Right lobe of liver (tissue), 4 donors: ENCODE measurements at regions not wholly inside any gene's neighbourhood (a gene's known extent, or its start where the extent isn't known, plus 50 kb on each side); places are given as distances from the start of the nearest gene placed in this dataset.

Experiments
- POLR2A ChIP-seq: fragments of 450-650 bp; IDR thresholded peaks from one replicate; pipeline ENCODE4 v1.6.1; 2017; ENCODE audit warnings: antibody characterized with exemption, mild to moderate bottlenecking
- TF ChIP-seq, protein P1 (sequence below), 4 donors: fragments of 200-600 bp in 3 of 4; fragments of 450-650 bp in 1 of 4; IDR thresholded peaks; one replicate each; pipeline versions ENCODE4 v1.5.1 to v1.8.0; 2016 to 2022; ENCODE audit warnings: antibody characterized with exemption in 4 of 4, mild to moderate bottlenecking in 2 of 4
- donor health status: DM: no; HTN: no; CAD: no.
- donor health status: DM: no; HTN: no; CAD: no.
- donor health status: DM: no; HTN: yes; CAD: no.

DNA sequence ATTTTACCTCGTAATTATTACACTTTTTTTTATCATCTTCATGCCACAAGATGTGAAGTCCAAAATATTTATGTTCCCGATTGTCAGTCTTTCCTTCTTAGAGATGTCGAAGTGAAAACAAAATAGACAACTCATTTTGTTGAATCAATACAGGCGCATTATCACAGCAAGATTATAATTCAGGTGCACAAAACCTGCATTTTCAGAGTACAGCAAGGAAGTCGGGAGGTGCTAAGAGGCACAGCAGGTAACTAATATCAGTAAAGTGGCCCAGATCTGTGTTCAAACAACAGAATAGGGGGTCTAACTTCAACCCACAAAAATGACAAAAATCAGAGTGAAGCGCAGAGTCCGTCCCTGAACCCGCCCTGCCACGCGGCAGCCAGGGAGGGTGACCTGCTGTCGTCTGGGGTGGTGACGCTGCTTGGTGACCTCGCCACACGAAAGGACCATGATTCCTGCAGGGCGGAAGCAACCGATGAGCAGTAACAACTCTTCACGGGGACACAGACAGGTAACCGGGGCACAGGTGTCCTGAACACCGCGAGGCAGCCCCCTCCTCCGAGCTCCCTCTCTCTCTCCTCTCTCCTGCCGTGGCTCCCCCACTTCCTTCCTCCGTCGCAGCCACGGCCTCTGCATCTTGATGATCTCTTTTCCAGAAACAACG is 50.9 kb upstream of the SPACA7 start:
- TF ChIP-seq POLR2A: no peak
- TF ChIP-seq, protein P1, sequence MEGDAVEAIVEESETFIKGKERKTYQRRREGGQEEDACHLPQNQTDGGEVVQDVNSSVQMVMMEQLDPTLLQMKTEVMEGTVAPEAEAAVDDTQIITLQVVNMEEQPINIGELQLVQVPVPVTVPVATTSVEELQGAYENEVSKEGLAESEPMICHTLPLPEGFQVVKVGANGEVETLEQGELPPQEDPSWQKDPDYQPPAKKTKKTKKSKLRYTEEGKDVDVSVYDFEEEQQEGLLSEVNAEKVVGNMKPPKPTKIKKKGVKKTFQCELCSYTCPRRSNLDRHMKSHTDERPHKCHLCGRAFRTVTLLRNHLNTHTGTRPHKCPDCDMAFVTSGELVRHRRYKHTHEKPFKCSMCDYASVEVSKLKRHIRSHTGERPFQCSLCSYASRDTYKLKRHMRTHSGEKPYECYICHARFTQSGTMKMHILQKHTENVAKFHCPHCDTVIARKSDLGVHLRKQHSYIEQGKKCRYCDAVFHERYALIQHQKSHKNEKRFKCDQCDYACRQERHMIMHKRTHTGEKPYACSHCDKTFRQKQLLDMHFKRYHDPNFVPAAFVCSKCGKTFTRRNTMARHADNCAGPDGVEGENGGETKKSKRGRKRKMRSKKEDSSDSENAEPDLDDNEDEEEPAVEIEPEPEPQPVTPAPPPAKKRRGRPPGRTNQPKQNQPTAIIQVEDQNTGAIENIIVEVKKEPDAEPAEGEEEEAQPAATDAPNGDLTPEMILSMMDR (IDR thresholded peaks at IDR 0.05): no peak
